ENCODE measurements at regions not wholly inside any gene's neighbourhood (a gene's known extent, or its start where the extent isn't known, plus 50 kb on each side); places are given as distances from the start of the nearest gene placed in this dataset.
"Not testable (repeated sequence)": the region's sequence is repeated elsewhere in the genome, so short reads cannot be mapped to it uniquely, and the experiment has no call there.

- H3K27ac Mint-ChIP-seq; H3K27me3 Mint-ChIP-seq; H3K4me3 Mint-ChIP-seq; POLR2A ChIA-PET; ATAC-seq; H3K9me3 Mint-ChIP-seq (ENCODE audit: low read depth); intact Hi-C loops (cut with DNase I, micrococcal nuclease); H3K36me3 Mint-ChIP-seq (ENCODE audit: low read depth); H3K4me1 Mint-ChIP-seq; CTCF ChIA-PET; DNase-seq: not testable (repeated sequence)
These were observed 82.5 kb downstream of the POTEH start for GRCh38 chr22:15772337-15772736.

- H3K9me3 Mint-ChIP-seq (ENCODE audit: low read depth); intact Hi-C loops (cut with DNase I, micrococcal nuclease); H3K27me3 Mint-ChIP-seq; H3K27ac Mint-ChIP-seq; H3K4me1 Mint-ChIP-seq; H3K36me3 Mint-ChIP-seq (ENCODE audit: low read depth); H3K4me3 Mint-ChIP-seq; CTCF ChIA-PET; ATAC-seq; DNase-seq; POLR2A ChIA-PET: not testable (repeated sequence)
These were observed 85.3 kb downstream of the POTEH start for GRCh38 chr22:15775118-15775517.

- DNase-seq; CTCF ChIA-PET; H3K9me3 Mint-ChIP-seq (ENCODE audit: low read depth); H3K27ac Mint-ChIP-seq; intact Hi-C loops (cut with DNase I, micrococcal nuclease); ATAC-seq; POLR2A ChIA-PET; H3K4me1 Mint-ChIP-seq; H3K36me3 Mint-ChIP-seq (ENCODE audit: low read depth); H3K4me3 Mint-ChIP-seq; H3K27me3 Mint-ChIP-seq: not testable (repeated sequence)
These were observed 86.1 kb downstream of the POTEH start for GRCh38 chr22:15775670-15776669.

- H3K4me3 Mint-ChIP-seq; CTCF ChIA-PET; H3K9me3 Mint-ChIP-seq (ENCODE audit: low read depth); POLR2A ChIA-PET; ATAC-seq; intact Hi-C loops (cut with DNase I, micrococcal nuclease); H3K27me3 Mint-ChIP-seq; H3K36me3 Mint-ChIP-seq (ENCODE audit: low read depth); H3K27ac Mint-ChIP-seq; H3K4me1 Mint-ChIP-seq; DNase-seq: not testable (repeated sequence)
These were observed 86.9 kb downstream of the POTEH start for GRCh38 chr22:15776727-15777126.

- H3K27me3 Mint-ChIP-seq; DNase-seq; H3K4me3 Mint-ChIP-seq; ATAC-seq; H3K27ac Mint-ChIP-seq; intact Hi-C loops (cut with DNase I, micrococcal nuclease); H3K36me3 Mint-ChIP-seq (ENCODE audit: low read depth); CTCF ChIA-PET; H3K9me3 Mint-ChIP-seq (ENCODE audit: low read depth); POLR2A ChIA-PET; H3K4me1 Mint-ChIP-seq: not testable (repeated sequence)
These were observed 87.3 kb downstream of the POTEH start for GRCh38 chr22:15777150-15777549.

GRCh38 chr22:15777557-15777956 lies 87.7 kb downstream of the POTEH start:
- H3K4me1 Mint-ChIP-seq; H3K27me3 Mint-ChIP-seq; H3K9me3 Mint-ChIP-seq (ENCODE audit: low read depth); intact Hi-C loops (cut with DNase I, micrococcal nuclease); CTCF ChIA-PET; H3K27ac Mint-ChIP-seq; ATAC-seq; H3K4me3 Mint-ChIP-seq; POLR2A ChIA-PET; H3K36me3 Mint-ChIP-seq (ENCODE audit: low read depth); DNase-seq: not testable (repeated sequence)

- H3K36me3 Mint-ChIP-seq (ENCODE audit: low read depth); POLR2A ChIA-PET; H3K4me3 Mint-ChIP-seq; H3K9me3 Mint-ChIP-seq (ENCODE audit: low read depth); H3K27ac Mint-ChIP-seq; intact Hi-C loops (cut with DNase I, micrococcal nuclease); ATAC-seq; CTCF ChIA-PET; DNase-seq; H3K4me1 Mint-ChIP-seq; H3K27me3 Mint-ChIP-seq: not testable (repeated sequence)
These were observed 88.5 kb downstream of the POTEH start for GRCh38 chr22:15778366-15778765.

GRCh38 chr22:15781652-15782051 lies 91.8 kb downstream of the POTEH start:
- POLR2A ChIA-PET; intact Hi-C loops (cut with DNase I, micrococcal nuclease); ATAC-seq; H3K27ac Mint-ChIP-seq; H3K4me3 Mint-ChIP-seq; H3K36me3 Mint-ChIP-seq (ENCODE audit: low read depth); H3K9me3 Mint-ChIP-seq (ENCODE audit: low read depth); CTCF ChIA-PET; H3K4me1 Mint-ChIP-seq; DNase-seq; H3K27me3 Mint-ChIP-seq: not testable (repeated sequence)

- H3K27me3 Mint-ChIP-seq; H3K4me1 Mint-ChIP-seq; ATAC-seq; POLR2A ChIA-PET; intact Hi-C loops (cut with DNase I, micrococcal nuclease); DNase-seq; H3K36me3 Mint-ChIP-seq (ENCODE audit: low read depth); H3K27ac Mint-ChIP-seq; CTCF ChIA-PET; H3K4me3 Mint-ChIP-seq; H3K9me3 Mint-ChIP-seq (ENCODE audit: low read depth): not testable (repeated sequence)
These were observed 93.1 kb downstream of the POTEH start for GRCh38 chr22:15782933-15783332.

GRCh38 chr22:15784383-15785085 lies 94.7 kb downstream of the POTEH start:
- H3K4me1 Mint-ChIP-seq; POLR2A ChIA-PET; H3K4me3 Mint-ChIP-seq; CTCF ChIA-PET; H3K27ac Mint-ChIP-seq; H3K36me3 Mint-ChIP-seq (ENCODE audit: low read depth); DNase-seq; intact Hi-C loops (cut with DNase I, micrococcal nuclease); ATAC-seq; H3K27me3 Mint-ChIP-seq; H3K9me3 Mint-ChIP-seq (ENCODE audit: low read depth): not testable (repeated sequence)

GRCh38 chr22:15786942-15787733 lies 97.3 kb downstream of the POTEH start:
- POLR2A ChIA-PET; ATAC-seq; H3K9me3 Mint-ChIP-seq (ENCODE audit: low read depth); H3K4me3 Mint-ChIP-seq; CTCF ChIA-PET; H3K36me3 Mint-ChIP-seq (ENCODE audit: low read depth); H3K4me1 Mint-ChIP-seq; H3K27ac Mint-ChIP-seq; H3K27me3 Mint-ChIP-seq; DNase-seq; intact Hi-C loops (cut with DNase I, micrococcal nuclease): not testable (repeated sequence)
